Activated CD4-positive, alpha-beta T cell treated with anti-CD3 and anti-CD28 coated beads, Interleukin-2, amount 10 ng/mL, durations not matched to agents 24 days and 14 days (primary cell): ENCODE measurements at regions not wholly inside any gene's neighbourhood (a gene's known extent, or its start where the extent isn't known, plus 50 kb on each side); places are given as distances from the start of the nearest gene placed in this dataset.

ENCODE experiments used
- DNase-seq: peaks from one replicate; pipeline ENCODE4 v3.0.0; 2022
- H3K27ac Mint-ChIP-seq: one replicate; pipeline ENCODE4 v1.8.0; 2022; ENCODE audit warnings: mild to moderate bottlenecking, mixed read lengths
- H3K27me3 Mint-ChIP-seq: one replicate; pipeline ENCODE4 v1.8.0; 2022; ENCODE audit warnings: mixed read lengths
- H3K36me3 Mint-ChIP-seq: one replicate; pipeline ENCODE4 v1.8.0; 2022; ENCODE audit warnings: low read depth, mild to moderate bottlenecking, mixed read lengths
- H3K4me1 Mint-ChIP-seq: one replicate; pipeline ENCODE4 v1.8.0; 2021; ENCODE audit warnings: mixed read lengths
- H3K4me3 Mint-ChIP-seq: one replicate; pipeline ENCODE4 v1.8.0; 2022; ENCODE audit warnings: mild to moderate bottlenecking, moderate library complexity, mixed read lengths
- H3K9me3 Mint-ChIP-seq: one replicate; pipeline ENCODE4 v1.8.0; 2021; ENCODE audit warnings: mixed read lengths
- intact Hi-C: fragments of 100-400 bp; cut with micrococcal nuclease; formaldehyde crosslinking; loops from one replicate; pipeline ENCODE4 v1.15.1; 2023

DNA sequence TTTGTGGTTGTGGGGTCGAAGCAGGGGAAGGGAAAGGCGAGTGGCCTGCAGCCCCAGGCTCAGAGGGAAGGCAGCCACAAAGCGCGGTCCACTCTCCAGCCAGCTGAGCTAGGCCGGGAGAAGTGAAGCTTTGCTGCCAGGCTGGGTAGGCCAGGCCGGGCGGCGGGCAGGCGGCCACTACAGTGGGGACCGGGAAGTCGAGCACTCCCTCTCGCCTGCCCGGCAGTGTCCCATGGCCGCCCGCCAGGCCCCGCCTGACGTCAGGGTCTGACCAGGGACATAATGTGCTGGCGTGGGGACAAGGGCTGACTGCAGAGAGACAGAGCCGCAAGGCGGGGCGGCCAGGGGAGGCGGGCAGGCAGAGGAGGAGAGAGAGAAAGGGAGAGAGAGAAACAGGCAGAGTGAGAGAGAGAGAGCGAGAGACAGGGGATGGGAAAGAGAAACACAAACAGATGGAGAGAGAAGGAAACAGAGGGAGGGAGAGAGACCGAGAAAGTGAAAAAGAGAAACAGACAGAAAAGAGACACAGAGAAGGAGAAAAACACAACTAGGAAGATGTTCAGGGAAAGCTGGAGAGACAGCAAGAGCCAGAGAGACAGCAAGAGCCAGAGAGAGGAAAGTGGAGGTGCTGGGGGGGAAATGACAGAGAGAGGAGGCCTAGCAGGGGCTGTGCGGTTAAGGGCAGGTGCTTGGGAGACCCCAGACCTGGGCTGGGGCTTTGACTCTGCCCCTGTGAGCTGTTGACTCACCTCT lies 94.5 kb upstream of the PTPN1 start:
- Mint-ChIP-seq H3K4me3 (no peak overlapping the region), H3K36me3 (no peaks in the 10 kb centered on the region), H3K27ac (no peak overlapping the region)

DNA sequence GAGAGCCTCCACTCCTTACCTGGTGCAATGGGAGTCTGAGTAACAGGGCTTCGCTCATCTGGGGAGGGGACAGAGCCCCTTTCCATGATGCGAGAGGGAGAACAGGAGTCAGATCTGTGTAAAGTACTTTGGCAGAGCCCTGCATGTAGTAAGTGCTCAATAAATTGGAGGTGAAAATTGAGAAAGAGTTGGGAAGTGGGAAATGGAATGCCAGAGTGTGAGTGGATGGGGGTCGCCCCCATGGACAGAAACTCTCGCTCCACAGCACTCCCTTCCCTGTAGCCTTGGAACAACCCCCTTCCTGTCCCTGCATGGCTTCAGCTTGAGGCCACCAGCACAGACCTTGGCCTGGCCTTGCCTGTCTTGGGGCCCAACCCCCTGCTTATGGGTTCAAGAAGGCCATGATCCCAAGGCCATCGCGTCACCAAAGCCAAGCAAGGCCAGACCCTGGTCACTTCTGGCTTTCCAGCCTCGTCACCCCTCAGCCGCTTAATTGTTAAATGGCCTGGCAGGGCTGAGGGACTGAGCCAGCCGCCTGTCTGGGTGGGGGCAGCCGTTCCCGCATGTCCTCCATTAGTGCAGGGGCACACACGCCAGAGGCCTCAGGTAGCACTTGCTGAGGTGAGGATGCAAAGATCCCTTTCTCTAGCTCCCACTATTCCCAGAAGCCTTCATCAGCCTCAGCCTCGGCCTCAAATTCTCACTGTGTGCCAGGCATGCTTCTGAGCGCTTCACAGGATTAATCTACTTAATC lies 93.7 kb upstream of the PTPN1 start:
- intact Hi-C loops = no loop called here
- no peaks in the 10 kb centered on the region for H3K36me3 Mint-ChIP-seq
- no peaks in the 10 kb centered on the region for H3K9me3 Mint-ChIP-seq
- H3K4me1 Mint-ChIP-seq = peaks cover 2% of the 10 kb centered on the region
- no peak overlapping the region for H3K4me3 Mint-ChIP-seq
- DNase-seq = no peak
- no peak overlapping the region for H3K27ac Mint-ChIP-seq
- H3K27me3 Mint-ChIP-seq = peaks cover 18% of the 10 kb centered on the region

More for the DNA sequence above, 94.5 kb upstream of the PTPN1 start:
- Mint-ChIP-seq H3K9me3 (no peaks in the 10 kb centered on the region), H3K4me1 (peaks cover 2% of the 10 kb centered on the region), H3K27me3 (peaks cover 19% of the 10 kb centered on the region)
- intact Hi-C loops = no loop called here
- no peak for DNase-seq

DNA sequence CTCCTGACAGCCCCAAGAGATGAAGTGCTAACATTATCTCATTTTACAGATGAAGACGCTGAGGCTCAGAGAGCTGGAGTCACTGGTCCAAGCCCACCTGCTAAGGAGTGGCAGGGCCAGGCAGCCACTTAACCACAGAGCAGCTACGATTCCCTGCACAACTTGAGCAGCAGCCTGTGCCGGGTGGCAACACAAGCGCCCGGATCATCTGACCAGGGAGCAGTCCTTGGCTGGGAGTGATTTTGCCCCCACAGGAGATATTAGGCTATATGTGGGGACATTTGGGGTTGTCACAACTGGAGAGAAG lies 93.2 kb upstream of the PTPN1 start:
- DNase-seq = no peak
- intact Hi-C loops = no loop called here
- Mint-ChIP-seq H3K36me3 (no peaks in the 10 kb centered on the region), H3K4me1 (peaks cover 2% of the 10 kb centered on the region), H3K9me3 (no peaks in the 10 kb centered on the region), H3K27me3 (peaks cover 14% of the 10 kb centered on the region), H3K27ac (no peak overlapping the region), H3K4me3 (no peak overlapping the region)

DNA sequence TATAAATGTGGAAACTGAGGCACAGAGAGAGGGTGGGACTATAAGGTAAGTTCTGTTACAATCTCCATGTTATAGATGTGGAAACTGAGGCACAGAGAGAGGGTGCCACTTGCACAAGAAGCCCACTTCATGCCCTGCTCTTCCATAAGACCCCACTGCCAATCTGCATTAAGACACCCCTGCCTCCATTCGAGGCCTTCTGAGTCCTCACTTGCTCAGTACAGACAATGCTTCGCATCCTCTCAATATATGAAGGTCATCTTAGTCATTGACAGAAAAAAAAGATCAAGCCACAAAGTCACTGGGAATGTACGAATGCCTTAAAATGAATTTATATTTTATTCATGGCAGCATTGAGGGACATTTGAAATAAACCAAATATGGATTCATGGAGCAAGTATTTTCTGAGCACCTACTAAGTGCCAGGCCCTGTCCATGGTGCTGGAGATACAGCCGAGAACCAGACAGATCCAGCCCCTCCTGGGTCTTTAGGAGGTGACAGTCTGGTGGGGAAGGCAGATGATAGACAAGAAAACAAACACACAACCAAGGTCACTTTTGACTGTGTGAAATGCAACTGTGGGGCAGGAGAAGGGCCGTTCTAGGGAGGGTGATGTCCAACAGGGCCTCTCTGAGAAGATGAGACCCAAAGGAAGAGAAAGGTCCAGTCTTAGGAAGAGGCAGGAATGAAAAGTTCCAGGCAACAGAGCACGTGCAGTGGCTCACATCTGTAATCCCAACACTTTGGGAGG lies 92.5 kb upstream of the PTPN1 start:
- H3K36me3 Mint-ChIP-seq = no peaks in the 10 kb centered on the region
- H3K27ac Mint-ChIP-seq = no peak overlapping the region
- H3K9me3 Mint-ChIP-seq = no peaks in the 10 kb centered on the region
- H3K27me3 Mint-ChIP-seq = peaks cover 16% of the 10 kb centered on the region
- peaks cover 2% of the 10 kb centered on the region for H3K4me1 Mint-ChIP-seq
- no peak overlapping the region for H3K4me3 Mint-ChIP-seq
- intact Hi-C loops = no loop called here
- DNase-seq = no peak

DNA sequence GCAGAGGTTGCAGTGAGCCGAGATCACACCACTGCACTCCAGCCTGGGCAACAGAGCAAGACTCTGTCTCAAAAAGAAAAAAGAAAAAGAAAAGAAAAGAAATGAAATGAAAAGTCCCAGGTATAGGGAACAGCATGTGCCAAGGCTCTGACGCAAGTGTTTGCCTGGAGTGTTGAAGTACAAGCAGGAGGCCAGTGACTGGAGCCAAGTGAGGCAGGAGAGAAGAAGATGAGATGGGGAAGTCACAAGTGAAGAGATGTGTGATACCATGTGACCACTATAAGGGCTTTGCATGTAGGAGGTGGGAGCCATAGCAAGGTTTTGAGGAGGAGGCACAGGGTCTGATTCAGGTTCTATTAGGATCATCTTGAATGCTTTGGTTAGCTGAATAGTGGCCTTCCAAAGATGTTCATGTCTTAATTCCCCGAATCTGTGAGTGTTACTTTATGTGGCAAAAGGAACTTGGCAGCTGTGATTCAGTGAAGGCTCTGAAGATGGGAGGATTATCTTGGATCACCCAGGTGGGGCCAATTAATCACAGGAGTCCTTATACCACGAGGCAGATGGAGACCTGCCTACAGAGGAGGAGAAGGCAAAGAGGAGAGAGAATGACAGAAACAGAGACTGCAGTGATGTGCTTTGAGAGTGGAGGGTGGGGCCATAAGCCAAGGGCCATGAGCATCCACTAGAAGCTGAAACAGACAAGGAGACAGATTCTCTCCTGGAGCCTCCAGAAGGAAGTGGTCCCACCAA lies 91.1 kb upstream of the PTPN1 start:
- Mint-ChIP-seq H3K27ac (no peak overlapping the region), H3K36me3 (no peaks in the 10 kb centered on the region), H3K27me3 (peaks cover 12% of the 10 kb centered on the region), H3K9me3 (no peaks in the 10 kb centered on the region), H3K4me1 (peaks cover 2% of the 10 kb centered on the region), H3K4me3 (no peak overlapping the region)
- intact Hi-C loops = no loop called here
- DNase-seq = no peak

DNA sequence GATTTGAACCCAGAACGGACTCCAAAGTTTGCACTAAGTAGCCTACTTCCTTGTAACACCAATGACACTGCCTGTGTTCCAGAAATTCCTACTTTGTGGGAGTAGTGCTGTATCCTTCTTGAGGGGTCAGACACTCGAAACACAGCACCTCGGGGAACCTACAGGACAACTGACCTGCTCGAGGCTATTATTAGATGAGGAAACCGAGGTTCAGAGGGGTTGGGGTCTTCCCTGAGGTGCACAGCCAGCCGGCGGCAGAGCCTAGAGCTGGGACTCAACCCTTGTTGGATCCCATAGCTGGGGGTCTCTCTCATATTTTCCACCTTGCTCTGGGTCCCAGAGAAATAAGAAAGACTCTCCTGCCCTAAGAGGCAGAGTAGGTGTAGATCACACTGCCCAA lies 89.8 kb upstream of the PTPN1 start:
- Mint-ChIP-seq H3K36me3 (no peaks in the 10 kb centered on the region), H3K4me3 (no peak overlapping the region), H3K4me1 (peaks cover 2% of the 10 kb centered on the region), H3K27me3 (peaks cover 17% of the 10 kb centered on the region), H3K9me3 (no peaks in the 10 kb centered on the region), H3K27ac (no peak overlapping the region)
- no peak for DNase-seq
- intact Hi-C loops = no loop called here

DNA sequence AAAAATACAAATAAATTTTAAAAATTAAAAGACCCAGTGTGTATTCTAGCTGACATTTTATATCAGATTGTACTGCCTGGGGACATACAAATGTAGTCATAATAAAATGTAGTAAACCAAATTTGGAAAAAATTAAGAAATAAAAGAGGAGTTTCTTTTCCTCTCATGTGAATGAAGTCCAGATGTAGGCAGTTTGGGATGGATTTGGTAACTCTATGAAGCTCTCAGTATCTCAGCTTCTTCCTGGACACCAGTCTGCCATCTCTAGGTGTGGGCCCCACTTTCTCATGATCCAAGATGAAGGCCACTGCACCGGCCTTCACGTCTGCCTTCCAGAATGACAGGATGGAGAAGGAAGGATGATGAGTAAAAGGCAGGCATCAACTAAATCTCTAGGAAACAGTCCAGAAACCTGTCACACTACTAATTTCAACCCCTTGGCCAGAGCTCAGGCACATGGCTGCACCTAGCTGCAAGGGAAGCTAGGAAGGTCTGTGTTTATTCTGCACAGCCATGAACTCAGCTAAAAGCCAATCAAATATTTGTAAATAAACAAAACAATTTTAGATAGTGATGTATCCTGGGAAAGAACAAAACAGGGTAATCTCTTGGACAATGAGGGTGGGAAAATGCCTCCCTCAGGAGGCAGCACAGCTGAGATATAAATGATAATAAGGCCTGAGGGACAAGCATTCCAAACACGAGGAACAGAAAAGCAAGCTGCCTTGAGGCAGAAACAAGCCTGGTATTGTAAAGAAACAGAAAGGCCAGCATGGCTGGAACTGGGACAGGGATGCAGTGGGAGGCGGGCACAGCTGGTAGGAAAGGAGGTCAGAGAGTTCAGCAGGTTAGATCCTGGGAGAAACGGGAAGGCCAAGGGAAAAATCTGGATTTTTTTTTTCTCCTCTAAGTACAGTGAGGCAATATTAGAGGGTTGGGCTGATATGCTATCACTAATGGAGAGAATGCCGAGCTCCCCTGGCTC lies 88.5 kb upstream of the PTPN1 start:
- H3K4me3 Mint-ChIP-seq = no peak overlapping the region
- DNase-seq = no peak
- no peaks in the 10 kb centered on the region for H3K9me3 Mint-ChIP-seq
- intact Hi-C loops = no loop called here
- peaks cover 2% of the 10 kb centered on the region for H3K4me1 Mint-ChIP-seq
- H3K27me3 Mint-ChIP-seq = peaks cover 17% of the 10 kb centered on the region
- H3K27ac Mint-ChIP-seq = no peak overlapping the region
- no peaks in the 10 kb centered on the region for H3K36me3 Mint-ChIP-seq

DNA sequence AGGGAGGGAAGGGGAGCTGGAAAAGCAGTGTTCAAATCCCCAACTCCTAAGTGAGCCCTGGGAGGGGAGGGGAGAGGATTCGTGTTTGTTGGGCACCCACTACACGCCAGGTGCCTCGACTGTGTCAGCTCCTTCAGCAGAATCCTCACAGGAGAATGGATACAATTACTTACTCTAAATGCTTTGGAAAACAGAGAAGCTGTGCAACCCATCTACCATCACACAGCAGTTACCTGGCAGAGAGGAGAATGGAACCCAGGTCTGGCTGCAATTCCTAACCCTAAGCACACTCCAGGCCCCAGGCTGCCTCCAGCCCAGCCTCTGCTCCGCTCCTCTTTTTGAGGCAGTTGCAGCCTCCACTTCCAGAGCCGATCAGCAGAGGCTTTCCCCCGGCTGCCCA lies 86.4 kb upstream of the PTPN1 start:
- Mint-ChIP-seq H3K27me3 (peaks cover 17% of the 10 kb centered on the region), H3K27ac (no peak overlapping the region), H3K36me3 (no peaks in the 10 kb centered on the region), H3K4me3 (no peak overlapping the region), H3K9me3 (no peaks in the 10 kb centered on the region), H3K4me1 (no peaks in the 10 kb centered on the region)
- DNase-seq = no peak
- intact Hi-C loops = no loop called here

DNA sequence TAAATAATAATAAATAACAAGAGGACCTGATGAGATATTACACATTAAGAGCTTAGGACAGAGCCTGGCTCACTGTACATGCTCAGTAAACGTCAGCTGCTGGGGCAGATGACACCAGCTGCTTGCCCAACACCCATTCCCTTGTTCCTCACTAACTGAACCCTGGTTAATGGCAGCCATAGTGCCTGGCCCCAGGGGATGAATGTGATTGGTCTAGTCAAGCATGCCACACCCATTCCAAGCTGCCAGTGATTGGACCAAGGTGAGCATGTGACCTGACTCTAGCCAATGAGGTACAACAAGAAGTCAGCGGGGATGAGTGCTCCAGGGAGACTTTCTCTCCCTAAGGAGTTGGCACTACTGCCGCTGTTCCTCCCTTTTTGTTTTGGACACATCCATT lies 85.1 kb upstream of the PTPN1 start:
- H3K27me3 Mint-ChIP-seq = peaks cover 14% of the 10 kb centered on the region
- no peak for DNase-seq
- no peaks in the 10 kb centered on the region for H3K9me3 Mint-ChIP-seq
- intact Hi-C loops = no loop called here
- no peak overlapping the region for H3K4me3 Mint-ChIP-seq
- H3K27ac Mint-ChIP-seq = no peak overlapping the region
- H3K4me1 Mint-ChIP-seq = no peaks in the 10 kb centered on the region
- no peaks in the 10 kb centered on the region for H3K36me3 Mint-ChIP-seq

DNA sequence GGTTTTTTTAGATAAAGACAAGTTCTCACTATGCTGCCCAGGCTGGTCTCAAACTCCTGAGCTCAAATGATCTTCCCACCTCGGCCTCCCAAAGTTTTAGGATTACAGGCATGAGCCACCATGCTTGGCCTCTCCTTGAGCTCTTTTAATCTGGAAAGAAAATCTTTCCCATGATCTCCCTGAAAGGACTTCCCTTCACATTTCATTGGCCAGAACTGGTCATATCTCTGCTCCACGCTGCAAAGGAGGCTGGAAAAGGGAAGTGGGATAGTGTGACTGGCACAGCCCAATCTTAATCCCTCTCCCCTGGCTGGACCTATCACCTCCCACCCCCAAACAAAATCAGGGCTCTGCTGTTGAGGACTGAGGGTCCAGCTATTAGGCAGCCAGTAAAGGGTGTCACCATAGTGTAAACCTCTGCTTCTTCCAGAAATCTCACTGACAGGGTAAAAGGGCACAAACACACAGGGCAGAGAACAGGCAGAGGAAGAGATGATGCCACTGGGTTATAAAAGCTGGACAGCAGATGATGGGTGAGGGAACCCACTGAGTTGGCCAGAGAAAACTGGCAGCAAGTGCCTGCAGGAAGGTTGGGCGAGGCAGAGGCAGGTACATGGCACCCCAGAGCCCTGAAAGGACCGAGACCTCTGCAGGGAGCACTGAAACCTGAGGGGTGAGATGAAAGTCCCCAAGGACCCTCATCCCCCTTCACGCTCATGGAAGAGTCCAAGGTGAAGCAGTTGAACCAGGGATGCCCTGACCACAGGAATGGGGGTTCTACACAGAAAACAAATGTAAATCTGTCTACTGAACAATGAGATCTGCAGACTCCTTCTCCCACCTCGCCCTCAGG lies 83.1 kb upstream of the PTPN1 start:
- Mint-ChIP-seq H3K4me1 (no peaks in the 10 kb centered on the region), H3K27ac (no peak overlapping the region), H3K36me3 (no peaks in the 10 kb centered on the region), H3K4me3 (no peak overlapping the region), H3K9me3 (no peaks in the 10 kb centered on the region), H3K27me3 (peaks cover 14% of the 10 kb centered on the region)
- DNase-seq = no peak
- intact Hi-C loops = no loop called here

DNA sequence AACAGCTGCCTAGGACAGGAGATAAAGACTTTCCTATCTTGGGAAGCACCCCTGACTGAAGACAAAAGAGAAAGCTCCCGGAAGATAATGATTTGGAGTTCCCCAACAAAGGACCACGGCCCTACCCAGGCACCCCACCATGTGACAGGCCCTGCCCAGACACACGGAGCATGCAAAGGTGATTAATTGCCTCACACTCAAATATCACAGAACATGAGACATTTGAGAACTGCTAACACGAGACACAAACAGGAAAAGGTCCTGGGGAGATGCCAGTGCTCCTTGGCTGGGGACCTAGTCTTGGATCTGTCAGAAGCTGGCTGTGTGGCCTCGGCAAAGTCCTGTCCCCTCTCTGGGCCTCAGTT lies 82.5 kb upstream of the PTPN1 start:
- Mint-ChIP-seq H3K4me1 (no peaks in the 10 kb centered on the region), H3K9me3 (no peaks in the 10 kb centered on the region), H3K4me3 (no peak overlapping the region), H3K27ac (no peak overlapping the region), H3K36me3 (no peaks in the 10 kb centered on the region), H3K27me3 (peaks cover 12% of the 10 kb centered on the region)
- intact Hi-C loops = no loop called here
- no peak for DNase-seq

DNA sequence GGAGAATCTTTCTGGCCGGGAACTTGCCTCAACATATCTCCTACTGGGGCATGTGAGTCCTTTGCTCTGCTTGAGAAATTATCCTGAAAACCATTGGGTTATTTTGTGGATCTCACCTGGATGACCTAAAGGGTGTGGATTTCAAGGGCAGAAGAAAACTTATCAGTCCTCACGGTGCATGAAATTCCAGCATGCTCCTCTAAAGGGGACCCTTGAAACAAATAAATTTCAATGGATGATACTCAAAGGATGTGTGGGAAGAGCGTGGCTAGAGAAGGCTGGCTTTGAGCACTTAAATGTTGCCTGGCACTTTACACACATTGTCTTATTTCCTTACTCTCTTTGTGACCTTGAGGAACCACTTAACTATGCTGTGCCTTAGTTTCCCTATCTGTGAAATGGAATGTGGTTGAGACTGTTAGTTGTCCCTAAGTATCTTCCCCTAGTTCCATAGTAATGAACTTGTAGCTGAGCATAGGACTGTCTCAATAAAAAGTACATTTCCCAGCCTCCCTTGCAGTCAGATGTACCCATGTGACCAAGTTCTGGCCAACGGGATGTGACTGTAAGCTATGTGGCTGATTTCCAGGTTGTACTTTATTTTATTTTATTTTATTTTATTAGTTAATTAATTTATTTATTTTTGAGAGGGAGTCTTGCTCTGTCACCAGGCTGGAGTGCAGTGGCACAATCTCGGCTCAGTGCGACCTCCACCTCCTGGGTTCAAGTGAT lies 81.9 kb upstream of the PTPN1 start:
- no peaks in the 10 kb centered on the region for H3K36me3 Mint-ChIP-seq
- intact Hi-C loops = no loop called here
- no peaks in the 10 kb centered on the region for H3K4me1 Mint-ChIP-seq
- H3K27ac Mint-ChIP-seq = no peak overlapping the region
- no peak overlapping the region for H3K4me3 Mint-ChIP-seq
- H3K9me3 Mint-ChIP-seq = no peaks in the 10 kb centered on the region
- DNase-seq = no peak
- H3K27me3 Mint-ChIP-seq = peaks cover 12% of the 10 kb centered on the region
